GM21381 (cell line): ENCODE measurements at regions not wholly inside any gene's neighbourhood (a gene's known extent, or its start where the extent isn't known, plus 50 kb on each side); places are given as distances from the start of the nearest gene placed in this dataset.

Experiments used
- ATAC-seq: cut with Tn5 transposase; IDR thresholded peaks from one replicate; pipeline ENCODE4 v1.9.1; 2021; ENCODE audit warnings: mild to moderate bottlenecking, moderate library complexity; ENCODE audit not compliant: unreplicated experiment

- ATAC-seq, result no peak
Observed at GRCh38 chr2:144894612-144895599, 375.0 kb upstream of the ZEB2 start.

- ATAC-seq, result no peak
Observed at GRCh38 chr2:144893464-144893863, 373.5 kb upstream of the ZEB2 start.

- no peak for ATAC-seq
Observed at GRCh38 chr2:144890828-144891227, 370.9 kb upstream of the ZEB2 start.

- no peak for ATAC-seq
Observed at GRCh38 chr2:144889348-144889747, 369.4 kb upstream of the ZEB2 start.

GRCh38 chr2:144886862-144887261 is 366.9 kb upstream of the ZEB2 start:
- no peak for ATAC-seq

- ATAC-seq, result no peak
Observed at GRCh38 chr2:144877893-144878292, 358.0 kb upstream of the ZEB2 start.

- ATAC-seq, result no peak
Observed at GRCh38 chr2:144876013-144876412, 356.1 kb upstream of the ZEB2 start.

GRCh38 chr2:144875290-144875969 is 355.5 kb upstream of the ZEB2 start:
- no peak for ATAC-seq

GRCh38 chr2:144865670-144866069 is 345.8 kb upstream of the ZEB2 start:
- no peak for ATAC-seq

GRCh38 chr2:144859716-144860115 is 339.8 kb upstream of the ZEB2 start:
- no peak for ATAC-seq

- ATAC-seq, result no peak
Observed at GRCh38 chr2:144858211-144858610, 338.3 kb upstream of the ZEB2 start.

GRCh38 chr2:144854596-144854995 is 334.7 kb upstream of the ZEB2 start:
- no peak for ATAC-seq

- no peak for ATAC-seq
Observed at GRCh38 chr2:144849612-144850011, 329.7 kb upstream of the ZEB2 start.

GRCh38 chr2:144848423-144848822 is 328.5 kb upstream of the ZEB2 start:
- no peak for ATAC-seq

- ATAC-seq, result no peak
Observed at GRCh38 chr2:144847347-144848080, 327.6 kb upstream of the ZEB2 start.

- ATAC-seq, result no peak
Observed at GRCh38 chr2:144836635-144837350, 316.9 kb upstream of the ZEB2 start.

- no peak for ATAC-seq
Observed at GRCh38 chr2:144835634-144836350, 315.9 kb upstream of the ZEB2 start.

- no peak for ATAC-seq
Observed at GRCh38 chr2:144834998-144835633, 315.2 kb upstream of the ZEB2 start.

GRCh38 chr2:144834363-144834762 is 314.4 kb upstream of the ZEB2 start:
- no peak for ATAC-seq
